ENCODE measurements at regions not wholly inside any gene's neighbourhood (a gene's known extent, or its start where the extent isn't known, plus 50 kb on each side); places are given as distances from the start of the nearest gene placed in this dataset.
"Not testable (repeated sequence)": the region's sequence is repeated elsewhere in the genome, so short reads cannot be mapped to it uniquely, and the experiment has no call there.

DNA sequence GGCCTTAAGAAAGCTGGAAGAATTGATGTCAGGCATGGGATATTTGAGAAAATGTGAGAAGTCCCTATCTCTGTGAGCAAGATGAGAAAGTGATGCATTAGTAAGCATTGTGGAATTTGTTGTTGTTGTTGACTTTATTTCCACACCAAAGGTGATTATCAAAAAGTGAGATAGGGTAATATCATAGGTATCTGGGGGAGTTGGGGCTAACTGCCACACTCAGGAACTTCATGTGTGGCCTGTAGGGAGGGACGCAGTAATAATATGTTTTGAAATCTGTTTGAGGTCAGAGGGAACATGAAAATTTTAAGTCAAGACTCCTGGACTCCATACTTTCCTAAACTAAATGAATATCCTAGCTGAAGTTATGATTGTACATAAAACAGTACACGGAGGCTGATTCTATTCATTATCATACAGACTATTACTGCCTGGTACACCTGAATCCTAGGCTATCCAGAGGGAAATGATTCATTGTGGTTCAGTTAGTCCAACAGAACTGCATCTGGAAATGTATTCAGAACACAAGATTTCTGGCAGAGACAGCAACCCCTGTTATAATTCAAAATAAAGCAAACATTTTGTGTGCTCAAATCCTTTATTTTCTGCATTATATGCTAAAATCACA, 304.8 kb downstream of the CPS1 start:
- TF ChIP-seq, protein P1, sequence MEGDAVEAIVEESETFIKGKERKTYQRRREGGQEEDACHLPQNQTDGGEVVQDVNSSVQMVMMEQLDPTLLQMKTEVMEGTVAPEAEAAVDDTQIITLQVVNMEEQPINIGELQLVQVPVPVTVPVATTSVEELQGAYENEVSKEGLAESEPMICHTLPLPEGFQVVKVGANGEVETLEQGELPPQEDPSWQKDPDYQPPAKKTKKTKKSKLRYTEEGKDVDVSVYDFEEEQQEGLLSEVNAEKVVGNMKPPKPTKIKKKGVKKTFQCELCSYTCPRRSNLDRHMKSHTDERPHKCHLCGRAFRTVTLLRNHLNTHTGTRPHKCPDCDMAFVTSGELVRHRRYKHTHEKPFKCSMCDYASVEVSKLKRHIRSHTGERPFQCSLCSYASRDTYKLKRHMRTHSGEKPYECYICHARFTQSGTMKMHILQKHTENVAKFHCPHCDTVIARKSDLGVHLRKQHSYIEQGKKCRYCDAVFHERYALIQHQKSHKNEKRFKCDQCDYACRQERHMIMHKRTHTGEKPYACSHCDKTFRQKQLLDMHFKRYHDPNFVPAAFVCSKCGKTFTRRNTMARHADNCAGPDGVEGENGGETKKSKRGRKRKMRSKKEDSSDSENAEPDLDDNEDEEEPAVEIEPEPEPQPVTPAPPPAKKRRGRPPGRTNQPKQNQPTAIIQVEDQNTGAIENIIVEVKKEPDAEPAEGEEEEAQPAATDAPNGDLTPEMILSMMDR (IDR thresholded peaks at IDR 0.05) = no peak
- H3K36me3 Mint-ChIP-seq = no peaks in the 10 kb centered on the region
- no peak overlapping the region for H3K27ac Mint-ChIP-seq
- no peak overlapping the region for H3K4me3 ChIP-seq (ENCODE audit: low read length)
- H3K27me3 ChIP-seq (ENCODE audit: control insufficient read depth, insufficient read depth, low read length) = no peaks in the 10 kb centered on the region
- DNase-seq = no peak
- no peaks in the 10 kb centered on the region for H3K4me1 ChIP-seq (ENCODE audit: control insufficient read depth, insufficient read depth, low read length)
- peaks cover 5% of the 10 kb centered on the region for H3K9me3 ChIP-seq (ENCODE audit: control insufficient read depth, insufficient read depth, low read length)
- H3K4me1 Mint-ChIP-seq = no peaks in the 10 kb centered on the region
- no peak overlapping the region for H3K4me3 Mint-ChIP-seq
- H3K36me3 ChIP-seq (ENCODE audit: control insufficient read depth, insufficient read depth, low read length) = no peaks in the 10 kb centered on the region
- ATAC-seq = no peak
- 86% methylated on average over 1 of the region's 2 CpGs for WGBS (ENCODE audit: insufficient coverage)
- no peaks in the 10 kb centered on the region for H3K27me3 Mint-ChIP-seq (ENCODE audit: low read depth in 2 of 2)
- peaks cover 8 to 15% of the 10 kb centered on the region in 2 donors for H3K9me3 Mint-ChIP-seq
- no peak overlapping the region for H3K27ac ChIP-seq (ENCODE audit: low read length)
- intact Hi-C loops (cut with micrococcal nuclease) = no loop called here

DNA sequence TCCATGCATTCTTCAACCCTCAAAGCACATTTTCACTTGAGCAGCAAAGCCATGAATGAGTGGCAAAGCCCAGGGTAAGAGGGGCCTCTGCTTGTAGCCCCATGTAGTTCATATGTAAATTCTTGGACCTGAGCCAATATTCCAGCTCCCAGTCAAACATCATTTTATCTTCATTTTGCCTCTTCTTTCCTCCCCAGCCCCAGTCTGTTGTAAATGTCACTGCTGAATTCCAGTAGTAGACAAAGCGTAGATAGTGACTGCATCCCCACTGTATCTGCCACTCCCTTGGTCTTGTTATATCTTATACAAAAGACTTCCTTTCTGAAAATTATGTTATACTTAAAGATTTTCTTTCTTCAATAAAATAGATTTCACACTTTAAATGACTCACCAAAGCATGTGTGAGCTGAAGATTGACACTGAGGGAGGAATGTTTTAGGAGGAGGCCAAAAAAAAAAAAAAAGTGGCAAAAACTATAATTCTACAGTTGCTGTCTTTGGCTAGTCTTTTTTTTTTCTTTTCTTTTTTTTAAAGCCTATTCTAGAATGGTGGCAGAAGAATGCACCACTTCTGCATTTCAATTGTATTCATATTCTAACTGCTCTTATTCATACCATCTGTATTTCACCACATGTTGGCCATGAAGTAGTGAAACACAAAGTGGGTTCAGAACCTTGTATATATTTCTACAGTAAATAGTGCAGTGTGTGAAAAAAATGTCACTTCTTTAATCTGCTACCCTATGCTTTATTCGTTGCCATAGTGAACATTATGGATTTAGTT, 306.1 kb downstream of the CPS1 start:
- no peak overlapping the region for H3K27ac Mint-ChIP-seq
- Histone ChIP-seq H3K27me3 (ENCODE audit: control insufficient read depth, insufficient read depth, low read length) (no peaks in the 10 kb centered on the region), H3K4me1 (ENCODE audit: control insufficient read depth, insufficient read depth, low read length) (no peaks in the 10 kb centered on the region), H3K4me3 (ENCODE audit: low read length) (no peak overlapping the region), H3K9me3 (ENCODE audit: control insufficient read depth, insufficient read depth, low read length) (peaks cover 11% of the 10 kb centered on the region), H3K27ac (ENCODE audit: low read length) (no peak overlapping the region), H3K36me3 (ENCODE audit: control insufficient read depth, insufficient read depth, low read length) (no peaks in the 10 kb centered on the region)
- no peak for DNase-seq
- H3K27me3 Mint-ChIP-seq (ENCODE audit: low read depth in 2 of 2) = no peaks in the 10 kb centered on the region
- 86% methylated on average over 1 of the region's 2 CpGs for WGBS (ENCODE audit: insufficient coverage)
- H3K9me3 Mint-ChIP-seq = peaks cover 14 to 15% of the 10 kb centered on the region in 2 donors
- no peaks in the 10 kb centered on the region for H3K36me3 Mint-ChIP-seq
- TF ChIP-seq, protein P1 (IDR thresholded peaks at IDR 0.05) = no peak
- intact Hi-C loops (cut with micrococcal nuclease) = no loop called here
- no peaks in the 10 kb centered on the region for H3K4me1 Mint-ChIP-seq
- no peak overlapping the region for H3K4me3 Mint-ChIP-seq
- no peak for ATAC-seq

GRCh38 chr2:210863283-210863682, 306.9 kb downstream of the CPS1 start:
- DNase-seq = no peak
- Mint-ChIP-seq H3K27me3 (ENCODE audit: low read depth in 2 of 2) (no peaks in the 10 kb centered on the region), H3K27ac (no peak overlapping the region), H3K4me3 (no peak overlapping the region), H3K36me3 (no peaks in the 10 kb centered on the region), H3K4me1 (no peaks in the 10 kb centered on the region), H3K9me3 (peaks cover 14 to 15% of the 10 kb centered on the region in 2 donors)
- H3K36me3 ChIP-seq (ENCODE audit: control insufficient read depth, insufficient read depth, low read length) = no peaks in the 10 kb centered on the region
- intact Hi-C loops (cut with micrococcal nuclease) = no loop called here
- TF ChIP-seq, protein P1 (IDR thresholded peaks at IDR 0.05) = no peak
- no peak overlapping the region for H3K4me3 ChIP-seq (ENCODE audit: low read length)
- no peak for ATAC-seq
- no peaks in the 10 kb centered on the region for H3K27me3 ChIP-seq (ENCODE audit: control insufficient read depth, insufficient read depth, low read length)
- H3K4me1 ChIP-seq (ENCODE audit: control insufficient read depth, insufficient read depth, low read length) = no peaks in the 10 kb centered on the region
- H3K27ac ChIP-seq (ENCODE audit: low read length) = no peak overlapping the region
- H3K9me3 ChIP-seq (ENCODE audit: control insufficient read depth, insufficient read depth, low read length) = peaks cover 11% of the 10 kb centered on the region
- 100% methylated on average over 1 of the region's 1 CpG for WGBS (ENCODE audit: insufficient coverage)

DNA sequence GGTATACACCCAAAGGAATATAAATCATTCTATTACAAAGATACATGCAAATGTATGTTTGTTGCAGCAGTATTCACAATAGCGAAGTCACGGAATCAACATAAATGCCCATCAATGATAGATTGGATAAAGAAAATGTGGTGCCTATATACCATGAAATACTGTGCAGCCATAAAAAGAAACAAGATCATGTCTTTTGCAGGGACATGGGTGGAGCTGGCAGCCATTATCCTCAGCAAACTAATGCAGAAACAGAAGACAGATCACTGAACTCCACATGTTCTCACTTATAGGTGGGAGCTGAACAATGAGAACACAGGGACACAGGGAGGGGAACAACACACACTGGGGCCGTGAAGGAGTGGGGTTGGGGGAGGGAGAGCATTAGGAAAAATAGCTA, 315.2 kb downstream of the CPS1 start:
- H3K36me3 ChIP-seq (ENCODE audit: control insufficient read depth, insufficient read depth, low read length); H3K4me3 ChIP-seq (ENCODE audit: low read length); H3K4me1 Mint-ChIP-seq; H3K27me3 ChIP-seq (ENCODE audit: control insufficient read depth, insufficient read depth, low read length); H3K27me3 Mint-ChIP-seq (ENCODE audit: low read depth in 2 of 2); ATAC-seq; H3K4me3 Mint-ChIP-seq; H3K4me1 ChIP-seq (ENCODE audit: control insufficient read depth, insufficient read depth, low read length); H3K9me3 ChIP-seq (ENCODE audit: control insufficient read depth, insufficient read depth, low read length); DNase-seq; H3K27ac ChIP-seq (ENCODE audit: low read length); intact Hi-C loops (cut with micrococcal nuclease); H3K27ac Mint-ChIP-seq: not testable (repeated sequence)
- WGBS (ENCODE audit: insufficient coverage) = 80% methylated on average over 3 of the region's 3 CpGs
- Mint-ChIP-seq H3K36me3 (peaks cover 10% of the 10 kb centered on the region), H3K9me3 (peaks cover 19 to 22% of the 10 kb centered on the region in 2 donors)
